GM12864 (cell line): ENCODE measurements at regions not wholly inside any gene's neighbourhood (a gene's known extent, or its start where the extent isn't known, plus 50 kb on each side); places are given as distances from the start of the nearest gene placed in this dataset.

ENCODE experiments used
- DNase-seq: peaks from one replicate; pipeline ENCODE4 v3.0.0-alpha.2; 2011; ENCODE audit warnings: low read depth
- H3K4me3 ChIP-seq: 2 replicates; pipeline ENCODE4 v1.5.1; 2011; ENCODE audit warnings: mild to moderate bottlenecking, low read depth, low read length, control low read depth
- TF ChIP-seq, protein P1 (sequence below): IDR thresholded peaks from 2 replicates; pipeline ENCODE4 v1.5.1; 2011; ENCODE audit warnings: low read depth, mild to moderate bottlenecking, moderate library complexity, low read length, control low read depth, inconsistent platforms; ENCODE audit errors: missing control alignments

DNA sequence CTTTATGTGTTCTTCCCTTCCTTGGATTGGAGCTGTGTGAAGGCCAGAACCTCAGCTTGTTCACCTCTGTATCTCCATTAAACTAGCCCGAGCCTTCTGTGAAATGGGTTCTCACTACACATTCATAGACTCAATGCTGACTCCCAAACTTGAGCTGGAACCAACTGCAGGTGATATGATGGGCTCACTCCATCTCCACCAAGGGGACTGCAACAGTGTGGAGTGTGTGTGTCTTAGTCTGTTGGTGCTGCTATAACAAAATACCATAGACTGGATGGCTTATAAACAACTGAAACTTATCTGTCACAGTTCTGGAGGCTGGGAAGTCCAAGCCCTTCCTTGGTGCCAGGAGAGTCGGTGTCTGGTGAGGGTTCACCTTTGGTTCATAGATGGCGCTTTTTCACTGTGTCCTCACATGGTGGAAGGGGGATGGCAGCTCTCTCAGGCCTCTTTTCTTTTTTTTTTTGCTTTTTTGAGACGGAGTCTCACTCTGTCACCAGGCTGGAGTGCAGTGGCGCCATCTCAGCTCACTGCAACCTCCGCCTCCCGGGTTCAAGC is 94.2 kb upstream of the MAP4K3 start:
- DNase-seq, result no peak
- no peak overlapping the region for H3K4me3 ChIP-seq
- TF ChIP-seq, protein P1, sequence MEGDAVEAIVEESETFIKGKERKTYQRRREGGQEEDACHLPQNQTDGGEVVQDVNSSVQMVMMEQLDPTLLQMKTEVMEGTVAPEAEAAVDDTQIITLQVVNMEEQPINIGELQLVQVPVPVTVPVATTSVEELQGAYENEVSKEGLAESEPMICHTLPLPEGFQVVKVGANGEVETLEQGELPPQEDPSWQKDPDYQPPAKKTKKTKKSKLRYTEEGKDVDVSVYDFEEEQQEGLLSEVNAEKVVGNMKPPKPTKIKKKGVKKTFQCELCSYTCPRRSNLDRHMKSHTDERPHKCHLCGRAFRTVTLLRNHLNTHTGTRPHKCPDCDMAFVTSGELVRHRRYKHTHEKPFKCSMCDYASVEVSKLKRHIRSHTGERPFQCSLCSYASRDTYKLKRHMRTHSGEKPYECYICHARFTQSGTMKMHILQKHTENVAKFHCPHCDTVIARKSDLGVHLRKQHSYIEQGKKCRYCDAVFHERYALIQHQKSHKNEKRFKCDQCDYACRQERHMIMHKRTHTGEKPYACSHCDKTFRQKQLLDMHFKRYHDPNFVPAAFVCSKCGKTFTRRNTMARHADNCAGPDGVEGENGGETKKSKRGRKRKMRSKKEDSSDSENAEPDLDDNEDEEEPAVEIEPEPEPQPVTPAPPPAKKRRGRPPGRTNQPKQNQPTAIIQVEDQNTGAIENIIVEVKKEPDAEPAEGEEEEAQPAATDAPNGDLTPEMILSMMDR, result no peak

DNA sequence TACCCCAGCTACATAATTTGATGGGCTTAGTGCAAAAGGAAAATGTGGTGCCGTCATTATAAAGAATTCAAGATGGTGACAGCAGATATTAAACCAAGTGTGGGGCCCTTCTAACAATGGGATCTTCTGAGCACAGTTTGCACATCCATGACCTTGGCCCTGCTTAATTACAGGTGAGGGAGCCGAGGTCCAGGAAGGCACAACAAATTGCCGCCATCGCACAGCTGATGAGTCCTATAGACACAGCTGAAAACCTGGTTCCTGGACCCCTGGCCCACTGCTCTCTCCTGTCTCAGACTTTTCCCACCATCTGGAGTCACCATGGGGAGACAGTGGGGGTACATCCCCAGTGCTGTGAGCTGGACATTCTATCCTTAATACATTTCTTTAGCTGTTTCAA is 95.8 kb upstream of the MAP4K3 start:
- DNase-seq, result no peak
- no peak overlapping the region for H3K4me3 ChIP-seq
- TF ChIP-seq, protein P1, result no peak

DNA sequence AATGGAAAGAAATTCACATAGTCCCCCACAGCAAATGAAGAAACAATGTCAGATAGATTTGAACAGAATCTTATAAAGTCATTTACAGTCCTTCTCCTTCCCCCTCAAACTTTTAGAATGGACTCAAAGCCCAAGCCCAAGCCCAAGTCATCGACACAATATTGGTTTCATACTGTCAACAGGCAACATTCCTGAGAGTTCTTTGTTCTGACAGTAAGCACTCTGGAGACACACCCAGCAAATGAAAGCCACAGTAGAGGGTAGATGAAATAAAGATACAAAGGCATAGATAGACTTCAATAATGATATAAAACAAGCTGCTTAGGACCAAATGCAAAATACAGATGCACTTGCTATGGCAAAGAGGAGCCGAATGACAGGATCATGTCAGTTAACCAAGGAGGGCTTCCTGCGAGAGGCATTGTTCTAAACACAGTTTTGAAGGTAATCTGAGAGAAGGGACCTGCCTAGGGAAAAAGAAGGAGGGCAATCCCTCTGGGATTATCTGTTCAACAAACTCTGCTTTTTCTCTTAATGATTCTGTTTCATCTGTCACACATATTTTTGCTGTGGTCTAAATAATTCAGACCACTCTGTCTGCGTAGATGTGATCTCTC is 97.1 kb upstream of the MAP4K3 start:
- TF ChIP-seq, protein P1, result no peak
- H3K4me3 ChIP-seq, result no peak overlapping the region
- no peak for DNase-seq

DNA sequence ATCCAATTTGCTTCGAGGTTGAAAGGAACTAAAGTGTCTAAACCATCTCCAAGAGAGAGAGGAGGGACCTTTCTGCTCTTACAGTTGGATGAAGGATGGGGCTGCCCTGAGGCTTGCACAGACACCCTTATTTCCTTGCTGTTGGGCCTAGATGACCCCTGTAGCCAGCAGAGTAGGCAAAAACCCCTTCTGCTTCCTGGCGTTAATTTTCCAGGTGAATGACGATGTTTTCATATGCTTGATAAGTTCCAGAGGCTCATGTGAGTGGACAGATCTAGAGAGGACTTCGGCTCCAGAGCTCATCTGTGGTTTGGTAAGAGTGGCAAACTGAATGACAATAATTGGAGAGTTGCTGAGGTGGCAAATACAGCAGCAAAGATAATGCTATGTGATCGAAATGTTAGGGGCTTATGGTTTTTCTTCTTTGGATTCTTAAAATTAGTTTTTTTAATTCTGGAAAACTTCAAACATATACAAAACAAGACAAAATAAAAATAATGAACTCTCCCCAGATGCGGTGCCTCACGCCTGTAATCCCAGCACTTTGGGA is 98.6 kb upstream of the MAP4K3 start:
- TF ChIP-seq, protein P1, result no peak

DNA sequence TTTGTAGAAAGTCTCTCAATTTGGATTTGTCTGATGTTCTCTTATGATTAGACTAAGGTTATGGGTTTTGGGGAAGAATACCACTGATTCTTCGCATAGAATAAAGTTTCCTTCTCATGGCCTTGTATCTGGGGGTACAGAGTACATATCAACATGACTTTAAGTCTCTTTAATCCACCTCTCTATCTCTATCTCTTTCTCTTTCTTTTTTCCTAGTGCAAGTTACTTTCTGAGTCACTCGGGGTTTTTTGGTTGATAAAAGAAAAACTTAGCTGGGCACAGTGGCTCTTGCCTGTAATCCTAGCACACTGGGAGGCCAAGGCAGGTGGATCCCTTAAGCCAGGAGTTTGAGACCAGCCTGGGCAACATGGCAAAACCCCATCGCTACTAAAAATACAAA is 100.1 kb upstream of the MAP4K3 start:
- H3K4me3 ChIP-seq, result no peak overlapping the region
- no peak for DNase-seq
- TF ChIP-seq, protein P1, result no peak

More for the DNA sequence above, 98.6 kb upstream of the MAP4K3 start:
- H3K4me3 ChIP-seq, result no peak overlapping the region
- no peak for DNase-seq

DNA sequence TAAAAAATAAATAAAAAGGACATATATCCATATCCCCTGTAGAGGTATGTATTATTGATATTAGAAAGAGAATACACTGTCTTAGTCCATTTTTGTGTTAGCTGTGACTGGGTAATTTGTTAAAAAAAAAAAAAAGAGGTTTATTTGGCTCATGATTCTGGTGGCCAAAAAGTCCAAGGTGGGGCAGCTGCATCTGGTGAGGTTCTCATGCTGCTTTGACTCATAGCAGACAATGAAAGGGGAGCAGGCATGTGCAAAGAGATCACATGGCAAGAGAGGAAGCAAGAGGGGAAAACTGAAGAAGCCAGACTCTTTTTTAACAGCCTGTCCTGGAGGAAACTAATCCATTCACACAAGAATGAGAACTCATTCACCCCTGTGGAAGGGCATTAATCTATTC is 101.6 kb upstream of the MAP4K3 start:
- no peak overlapping the region for H3K4me3 ChIP-seq
- TF ChIP-seq, protein P1, result no peak
- DNase-seq, result no peak

DNA sequence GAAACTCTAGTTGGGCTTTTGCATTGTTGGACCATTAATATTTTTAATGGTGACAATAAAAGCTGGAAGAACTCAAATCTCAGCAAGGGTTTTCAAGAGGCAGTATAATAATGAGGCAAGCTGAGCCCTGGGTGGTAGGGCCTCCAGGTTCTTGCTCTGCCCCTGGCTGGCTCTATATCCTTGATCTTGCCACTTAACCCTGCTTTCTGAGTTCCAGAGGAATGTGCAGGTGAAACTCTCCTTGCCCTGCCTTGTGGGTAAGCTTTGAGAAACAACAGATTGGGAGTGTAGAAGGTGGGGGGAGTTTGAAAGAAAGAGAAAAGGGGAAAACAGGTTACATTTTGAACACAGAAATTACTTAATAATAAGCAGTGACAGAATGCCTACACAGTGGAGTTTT is 103.3 kb upstream of the MAP4K3 start:
- H3K4me3 ChIP-seq, result no peak overlapping the region
- TF ChIP-seq, protein P1, result no peak
- no peak for DNase-seq
